DND-41 (cell line): ENCODE measurements at regions not wholly inside any gene's neighbourhood (a gene's known extent, or its start where the extent isn't known, plus 50 kb on each side); places are given as distances from the start of the nearest gene placed in this dataset.
A peak's percentile ranks its signal among the peaks of the same experiment; 100 is the strongest.

Experiments
- ATAC-seq: fragments of 200-7000 bp; cut with Tn5 transposase; 3 replicates; pipeline ENCODE4 v1.9.1; 2021; ENCODE audit warnings: low read depth; ENCODE audit not compliant: insufficient read depth
- DNase-seq: peaks from one replicate; pipeline ENCODE4 v3.0.0-alpha.2; 2020
- H2AFZ ChIP-seq: 2 replicates; pipeline ENCODE4 v1.6.0; 2012; ENCODE audit warnings: low read depth, low read length
- H3K27ac ChIP-seq: 2 replicates; pipeline ENCODE4 v1.5.1; 2012; ENCODE audit warnings: low read length, inconsistent platforms
- H3K27me3 ChIP-seq: fragments of 200-600 bp; sonication (generic); 2 replicates; pipeline ENCODE4 v1.6.0; 2012; ENCODE audit warnings: low read length, mild to moderate bottlenecking, inconsistent platforms; ENCODE audit not compliant: insufficient read depth, poor library complexity
- H3K36me3 ChIP-seq: 2 replicates; pipeline ENCODE4 v1.5.1; 2012; ENCODE audit warnings: low read length, inconsistent platforms; ENCODE audit not compliant: insufficient read depth
- H3K4me1 ChIP-seq: 2 replicates; pipeline ENCODE4 v1.5.1; 2012; ENCODE audit warnings: mild to moderate bottlenecking, low read length; ENCODE audit not compliant: insufficient read depth
- H3K4me2 ChIP-seq: 2 replicates; pipeline ENCODE4 v1.6.0; 2012; ENCODE audit warnings: mild to moderate bottlenecking, moderate library complexity, low read length, inconsistent platforms; ENCODE audit not compliant: insufficient read depth
- H3K4me3 ChIP-seq, 2 experiments: fragments of 200-600 bp in 1 of 2; shearing (Covaris generic) in 1 of 2; 2 replicates each; pipeline ENCODE4 v1.5.1; 2012 to 2016; ENCODE audit warnings: inconsistent platforms in 2 of 2, low read length in 2 of 2, mild to moderate bottlenecking in 2 of 2, low read depth in 1 of 2, moderate library complexity in 1 of 2
- H3K79me2 ChIP-seq: 2 replicates; pipeline ENCODE4 v1.6.0; 2012; ENCODE audit warnings: low read length, inconsistent platforms; ENCODE audit not compliant: insufficient read depth
- H3K9ac ChIP-seq: 2 replicates; pipeline ENCODE4 v1.6.0; 2012; ENCODE audit warnings: low read depth, mild to moderate bottlenecking, inconsistent platforms, low read length, moderate library complexity
- H3K9me3 ChIP-seq: 2 replicates; pipeline ENCODE4 v1.5.1; 2012; ENCODE audit warnings: low read length, moderate library complexity, mild to moderate bottlenecking, inconsistent platforms; ENCODE audit not compliant: insufficient read depth, severe bottlenecking
- H4K20me1 ChIP-seq: 2 replicates; pipeline ENCODE4 v1.6.0; 2012; ENCODE audit warnings: low read length; ENCODE audit not compliant: insufficient read depth
- CTCF ChIP-seq: IDR thresholded peaks from 2 replicates; pipeline ENCODE4 v1.5.1; 2012; ENCODE audit warnings: borderline replicate concordance, low read length, moderate library complexity, mild to moderate bottlenecking; ENCODE audit not compliant: poor library complexity, severe bottlenecking; ENCODE audit errors: extremely low read depth
- EZH2 ChIP-seq: IDR thresholded peaks from 3 replicates; pipeline ENCODE4 v1.6.1; 2012; ENCODE audit warnings: borderline replicate concordance, low read depth, mild to moderate bottlenecking, moderate library complexity, low read length, inconsistent platforms; ENCODE audit not compliant: severe bottlenecking

- ATAC-seq (no peak), DNase-seq (no peak)
- H4K20me1 ChIP-seq: no peaks in the 10 kb centered on the region
- TF ChIP-seq EZH2 (no peak), CTCF (no peak)
- no peaks in the 10 kb centered on the region for H3K79me2 ChIP-seq
- no peak overlapping the region for H3K9ac ChIP-seq
- H3K9me3 ChIP-seq: no peaks in the 10 kb centered on the region
- H3K4me3 ChIP-seq: no peak overlapping the region
- no peak overlapping the region for H3K4me2 ChIP-seq
- H2AFZ ChIP-seq: no peak overlapping the region
- H3K27ac ChIP-seq: no peak overlapping the region
- H3K27me3 ChIP-seq: no peaks in the 10 kb centered on the region
- no peaks in the 10 kb centered on the region for H3K4me1 ChIP-seq
- H3K36me3 ChIP-seq: no peaks in the 10 kb centered on the region
Observed at GRCh38 chrX:77087529-77088169, 359.5 kb upstream of the FGF16 start.

GRCh38 chrX:77088233-77088632 lies 359.0 kb upstream of the FGF16 start:
- ATAC-seq (no peak), DNase-seq (no peak)
- H3K27ac ChIP-seq: no peak overlapping the region
- H3K36me3 ChIP-seq: no peaks in the 10 kb centered on the region
- no peaks in the 10 kb centered on the region for H3K27me3 ChIP-seq
- TF ChIP-seq EZH2 (no peak), CTCF (no peak)
- H3K9ac ChIP-seq: no peak overlapping the region
- H3K4me3 ChIP-seq: no peak overlapping the region
- no peak overlapping the region for H2AFZ ChIP-seq
- no peaks in the 10 kb centered on the region for H3K79me2 ChIP-seq
- no peak overlapping the region for H3K4me2 ChIP-seq
- no peaks in the 10 kb centered on the region for H4K20me1 ChIP-seq
- no peaks in the 10 kb centered on the region for H3K4me1 ChIP-seq
- H3K9me3 ChIP-seq: no peaks in the 10 kb centered on the region

GRCh38 chrX:77114501-77114900 lies 332.7 kb upstream of the FGF16 start:
- TF ChIP-seq EZH2: no peak
- TF ChIP-seq CTCF: peak; percentile 16
- DNase-seq: no peak
- H3K9ac ChIP-seq: no peak overlapping the region
- no peak overlapping the region for H2AFZ ChIP-seq
- no peaks in the 10 kb centered on the region for H3K4me1 ChIP-seq
- H3K27ac ChIP-seq: no peak overlapping the region
- H3K4me2 ChIP-seq: no peak overlapping the region
- H4K20me1 ChIP-seq: no peaks in the 10 kb centered on the region
- H3K27me3 ChIP-seq: no peaks in the 10 kb centered on the region
- H3K79me2 ChIP-seq: no peaks in the 10 kb centered on the region
- no peaks in the 10 kb centered on the region for H3K9me3 ChIP-seq
- H3K4me3 ChIP-seq: no peak overlapping the region
- ATAC-seq: no peak
- no peaks in the 10 kb centered on the region for H3K36me3 ChIP-seq
